ENCODE measurements at regions not wholly inside any gene's neighbourhood (a gene's known extent, or its start where the extent isn't known, plus 50 kb on each side); places are given as distances from the start of the nearest gene placed in this dataset.
"Not testable (repeated sequence)": the region's sequence is repeated elsewhere in the genome, so short reads cannot be mapped to it uniquely, and the experiment has no call there.

GRCh38 chr7:119945822-119946221 is 327.2 kb upstream of the KCND2 start:
- no peak for DNase-seq (ENCODE audit: low read depth)

- no peak for DNase-seq (ENCODE audit: low read depth)
These were observed 323.9 kb upstream of the KCND2 start for GRCh38 chr7:119949053-119949452.

GRCh38 chr7:119950390-119951041 is 322.5 kb upstream of the KCND2 start:
- not testable (repeated sequence) for DNase-seq (ENCODE audit: low read depth)

GRCh38 chr7:119951614-119952013 is 321.4 kb upstream of the KCND2 start:
- not testable (repeated sequence) for DNase-seq (ENCODE audit: low read depth)

GRCh38 chr7:119957335-119957734 is 315.6 kb upstream of the KCND2 start:
- no peak for DNase-seq (ENCODE audit: low read depth)

- DNase-seq (ENCODE audit: low read depth), result peak; percentile 42
These were observed 313.2 kb upstream of the KCND2 start for GRCh38 chr7:119959811-119960210.

- no peak for DNase-seq (ENCODE audit: low read depth)
These were observed 309.3 kb upstream of the KCND2 start for GRCh38 chr7:119963654-119964053.

- no peak for DNase-seq (ENCODE audit: low read depth)
These were observed 308.9 kb upstream of the KCND2 start for GRCh38 chr7:119964065-119964464.

- DNase-seq (ENCODE audit: low read depth), result no peak
These were observed 308.0 kb upstream of the KCND2 start for GRCh38 chr7:119964788-119965542.

- DNase-seq (ENCODE audit: low read depth), result no peak
These were observed 305.8 kb upstream of the KCND2 start for GRCh38 chr7:119967221-119967620.

- DNase-seq (ENCODE audit: low read depth), result not testable (repeated sequence)
These were observed 304.6 kb upstream of the KCND2 start for GRCh38 chr7:119968411-119968810.

GRCh38 chr7:119969054-119969453 is 303.9 kb upstream of the KCND2 start:
- no peak for DNase-seq (ENCODE audit: low read depth)

- DNase-seq (ENCODE audit: low read depth), result no peak
These were observed 303.2 kb upstream of the KCND2 start for GRCh38 chr7:119969763-119970162.

GRCh38 chr7:119974972-119975371 is 298.0 kb upstream of the KCND2 start:
- DNase-seq (ENCODE audit: low read depth), result no peak

GRCh38 chr7:119982884-119983283 is 290.1 kb upstream of the KCND2 start:
- DNase-seq (ENCODE audit: low read depth), result no peak

- DNase-seq (ENCODE audit: low read depth), result no peak
These were observed 289.5 kb upstream of the KCND2 start for GRCh38 chr7:119983468-119983867.

- DNase-seq (ENCODE audit: low read depth), result no peak
These were observed 288.7 kb upstream of the KCND2 start for GRCh38 chr7:119984247-119984646.

- no peak for DNase-seq (ENCODE audit: low read depth)
These were observed 284.6 kb upstream of the KCND2 start for GRCh38 chr7:119988401-119988800.

GRCh38 chr7:119994928-119995327 is 278.0 kb upstream of the KCND2 start:
- DNase-seq (ENCODE audit: low read depth), result no peak

- DNase-seq (ENCODE audit: low read depth), result no peak
These were observed 276.3 kb upstream of the KCND2 start for GRCh38 chr7:119996634-119997033.

- DNase-seq (ENCODE audit: low read depth), result no peak
These were observed 273.1 kb upstream of the KCND2 start for GRCh38 chr7:119999738-120000475.

GRCh38 chr7:120005720-120006119 is 267.3 kb upstream of the KCND2 start:
- DNase-seq (ENCODE audit: low read depth), result no peak

- DNase-seq (ENCODE audit: low read depth), result not testable (repeated sequence)
These were observed 258.7 kb upstream of the KCND2 start for GRCh38 chr7:120014301-120014700.

Measured in HS-5 (cell line).